OCI-LY1 (cell line): ENCODE measurements at regions not wholly inside any gene's neighbourhood (a gene's known extent, or its start where the extent isn't known, plus 50 kb on each side); places are given as distances from the start of the nearest gene placed in this dataset.

ENCODE experiments used
- H2AFZ ChIP-seq: fragments of 200-600 bp; sonication (generic), shearing (Covaris generic); 2 replicates; pipeline ENCODE4 v1.6.0; 2014; ENCODE audit warnings: antibody characterized with exemption, mild to moderate bottlenecking, low read length
- H3F3A ChIP-seq: fragments of 200-600 bp; sonication (generic), shearing (Covaris generic); 2 replicates; pipeline ENCODE4 v1.6.0; 2014; ENCODE audit warnings: mild to moderate bottlenecking, antibody characterized with exemption, low read length, moderate library complexity; ENCODE audit not compliant: insufficient read depth
- H3K27ac ChIP-seq: fragments of 200-600 bp; sonication (generic); 2 replicates; pipeline ENCODE4 v1.5.1; 2014; ENCODE audit warnings: low read length, mixed run types, mild to moderate bottlenecking, low read depth; ENCODE audit not compliant: poor library complexity, severe bottlenecking
- H3K27me3 ChIP-seq: fragments of 200-600 bp; sonication (generic); 2 replicates; pipeline ENCODE4 v1.6.0; 2014; ENCODE audit warnings: antibody characterized with exemption, mild to moderate bottlenecking, low read length, moderate library complexity; ENCODE audit not compliant: insufficient read depth
- H3K36me3 ChIP-seq: fragments of 200-600 bp; sonication (generic); 2 replicates; pipeline ENCODE4 v1.6.1; 2014; ENCODE audit warnings: mild to moderate bottlenecking, antibody characterized with exemption, low read length, moderate library complexity, mixed read lengths; ENCODE audit not compliant: insufficient read depth
- H3K4me1 ChIP-seq: fragments of 200-600 bp; sonication (generic); 2 replicates; pipeline ENCODE4 v1.5.1; 2014; ENCODE audit warnings: mild to moderate bottlenecking, low read length, moderate library complexity; ENCODE audit not compliant: insufficient read depth, severe bottlenecking
- H3K4me2 ChIP-seq: fragments of 200-600 bp; sonication (generic), shearing (Covaris generic); 2 replicates; pipeline ENCODE4 v1.6.1; 2014; ENCODE audit warnings: low read length
- H3K4me3 ChIP-seq: fragments of 200-600 bp; sonication (generic); 2 replicates; pipeline ENCODE4 v1.5.1; 2014; ENCODE audit warnings: low read length, low read depth, mild to moderate bottlenecking, mixed read lengths; ENCODE audit not compliant: poor library complexity, severe bottlenecking
- H3K79me2 ChIP-seq: fragments of 200-600 bp; shearing (Covaris generic); 2 replicates; pipeline ENCODE4 v1.6.1; 2016; ENCODE audit warnings: mixed run types, low read length, mixed read lengths; ENCODE audit not compliant: insufficient read depth
- H3K9ac ChIP-seq: fragments of 200-600 bp; sonication (generic), shearing (Covaris generic); 2 replicates; pipeline ENCODE4 v1.6.1; 2014; ENCODE audit warnings: mild to moderate bottlenecking, low read length, mixed read lengths
- H3K9me2 ChIP-seq: fragments of 200-600 bp; sonication (generic), shearing (Covaris generic); 2 replicates; pipeline ENCODE4 v1.6.1; 2014; ENCODE audit warnings: low read depth, mild to moderate bottlenecking, low read length, mixed read lengths
- H3K9me3 ChIP-seq: fragments of 200-600 bp; shearing (Covaris generic); 2 replicates; pipeline ENCODE4 v1.6.1; 2014; ENCODE audit warnings: low read length, mixed read lengths
- H4K20me1 ChIP-seq: fragments of 200-600 bp; sonication (generic), shearing (Covaris generic); 2 replicates; pipeline ENCODE4 v1.6.0; 2016; ENCODE audit warnings: mild to moderate bottlenecking, low read length; ENCODE audit not compliant: insufficient read depth
- EZH2 ChIP-seq: fragments of 200-600 bp; sonication (generic), shearing (Covaris generic); IDR thresholded peaks from 2 replicates; pipeline ENCODE4 v1.8.0; 2017; ENCODE audit warnings: borderline replicate concordance, mixed run types, mild to moderate bottlenecking, antibody characterized with exemption, low read length, moderate library complexity, mixed read lengths
- TF ChIP-seq, protein P1 (sequence below): fragments of 200-600 bp; sonication (generic), shearing (Covaris generic); IDR thresholded peaks from 2 replicates; pipeline ENCODE4 v1.5.1; 2017; ENCODE audit warnings: mild to moderate bottlenecking, antibody characterized with exemption, low read length, moderate library complexity, mixed read lengths

DNA sequence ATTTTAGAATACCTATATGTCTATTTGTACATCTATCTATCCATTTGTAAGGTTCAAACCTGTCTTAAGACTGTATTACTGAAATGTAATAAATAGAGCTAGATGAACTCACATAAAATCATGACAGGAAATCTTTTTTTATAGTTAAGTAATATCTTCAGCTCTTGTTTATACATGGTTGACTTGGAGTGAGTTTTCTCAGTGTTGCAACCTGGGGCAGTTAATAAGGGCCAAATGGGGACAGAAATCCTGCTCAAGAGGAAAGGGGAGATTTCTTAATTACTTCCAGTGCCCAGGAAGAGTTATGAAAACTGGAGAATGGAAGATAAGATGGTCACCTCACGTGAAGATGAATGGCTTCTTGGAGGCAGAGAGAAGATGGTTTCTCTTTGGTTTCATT, 265.1 kb upstream of the FBXL7 start:
- Histone ChIP-seq H3K9ac (no peak overlapping the region), H4K20me1 (no peaks in the 10 kb centered on the region), H3K79me2 (no peaks in the 10 kb centered on the region), H3K4me3 (no peak overlapping the region), H3K9me2 (no peaks in the 10 kb centered on the region), H3K9me3 (no peaks in the 10 kb centered on the region), H2AFZ (no peak overlapping the region), H3K27ac (no peak overlapping the region), H3K4me2 (no peak overlapping the region), H3K4me1 (no peaks in the 10 kb centered on the region), H3F3A (no peaks in the 10 kb centered on the region), H3K36me3 (no peaks in the 10 kb centered on the region), H3K27me3 (no peaks in the 10 kb centered on the region)
- TF ChIP-seq, protein P1, sequence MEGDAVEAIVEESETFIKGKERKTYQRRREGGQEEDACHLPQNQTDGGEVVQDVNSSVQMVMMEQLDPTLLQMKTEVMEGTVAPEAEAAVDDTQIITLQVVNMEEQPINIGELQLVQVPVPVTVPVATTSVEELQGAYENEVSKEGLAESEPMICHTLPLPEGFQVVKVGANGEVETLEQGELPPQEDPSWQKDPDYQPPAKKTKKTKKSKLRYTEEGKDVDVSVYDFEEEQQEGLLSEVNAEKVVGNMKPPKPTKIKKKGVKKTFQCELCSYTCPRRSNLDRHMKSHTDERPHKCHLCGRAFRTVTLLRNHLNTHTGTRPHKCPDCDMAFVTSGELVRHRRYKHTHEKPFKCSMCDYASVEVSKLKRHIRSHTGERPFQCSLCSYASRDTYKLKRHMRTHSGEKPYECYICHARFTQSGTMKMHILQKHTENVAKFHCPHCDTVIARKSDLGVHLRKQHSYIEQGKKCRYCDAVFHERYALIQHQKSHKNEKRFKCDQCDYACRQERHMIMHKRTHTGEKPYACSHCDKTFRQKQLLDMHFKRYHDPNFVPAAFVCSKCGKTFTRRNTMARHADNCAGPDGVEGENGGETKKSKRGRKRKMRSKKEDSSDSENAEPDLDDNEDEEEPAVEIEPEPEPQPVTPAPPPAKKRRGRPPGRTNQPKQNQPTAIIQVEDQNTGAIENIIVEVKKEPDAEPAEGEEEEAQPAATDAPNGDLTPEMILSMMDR, result no peak
- TF ChIP-seq EZH2, result no peak

DNA sequence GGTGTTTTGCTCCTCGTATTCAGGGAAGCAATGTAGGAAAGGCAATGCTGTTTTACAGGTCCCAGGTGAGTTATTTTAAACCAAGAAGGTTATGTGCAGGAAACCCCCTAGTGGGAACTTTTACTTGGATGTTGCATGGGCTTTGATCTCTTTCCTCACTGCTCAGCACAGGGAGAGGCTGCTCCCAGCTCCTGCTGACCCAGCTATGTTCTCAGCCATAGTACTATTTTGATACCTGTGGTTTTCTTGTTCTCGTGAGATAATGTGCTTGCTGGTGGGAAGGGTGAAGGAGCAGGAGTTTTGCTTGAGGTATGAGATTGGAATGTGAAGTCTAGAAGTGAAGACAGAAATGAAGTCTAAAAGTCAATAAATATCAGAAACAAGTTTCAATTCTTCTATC, 265.6 kb upstream of the FBXL7 start:
- no peaks in the 10 kb centered on the region for H3K4me1 ChIP-seq
- H3K4me2 ChIP-seq, result no peak overlapping the region
- H3K9ac ChIP-seq, result no peak overlapping the region
- no peak for TF ChIP-seq EZH2
- TF ChIP-seq, protein P1, result no peak
- no peak overlapping the region for H3K4me3 ChIP-seq
- H3K9me2 ChIP-seq, result no peaks in the 10 kb centered on the region
- no peaks in the 10 kb centered on the region for H3F3A ChIP-seq
- H3K79me2 ChIP-seq, result no peaks in the 10 kb centered on the region
- no peaks in the 10 kb centered on the region for H3K36me3 ChIP-seq
- H2AFZ ChIP-seq, result no peak overlapping the region
- H3K9me3 ChIP-seq, result no peaks in the 10 kb centered on the region
- no peak overlapping the region for H3K27ac ChIP-seq
- H4K20me1 ChIP-seq, result no peaks in the 10 kb centered on the region
- no peaks in the 10 kb centered on the region for H3K27me3 ChIP-seq

DNA sequence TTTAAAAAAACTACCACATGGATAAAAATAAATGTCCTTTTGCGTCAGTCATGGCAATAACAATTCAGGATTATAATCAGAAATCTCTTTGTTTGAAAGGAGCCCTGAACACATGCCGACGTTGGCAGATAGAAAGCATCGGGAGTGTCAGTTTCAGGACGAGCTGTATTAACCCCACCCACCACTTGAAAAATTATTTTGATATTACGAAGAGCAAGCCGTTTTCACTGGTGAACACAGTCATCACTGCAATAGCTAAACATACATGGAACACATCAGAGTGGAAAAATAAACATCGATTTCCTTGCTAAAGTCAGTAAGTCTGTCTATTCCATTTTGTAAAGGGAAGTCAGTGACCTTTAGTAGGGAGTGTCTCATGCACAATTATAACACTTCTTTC, 266.4 kb upstream of the FBXL7 start:
- no peaks in the 10 kb centered on the region for H3F3A ChIP-seq
- no peak overlapping the region for H3K9ac ChIP-seq
- H3K4me3 ChIP-seq, result no peak overlapping the region
- no peaks in the 10 kb centered on the region for H3K27me3 ChIP-seq
- H2AFZ ChIP-seq, result no peak overlapping the region
- H3K36me3 ChIP-seq, result no peaks in the 10 kb centered on the region
- H3K27ac ChIP-seq, result no peak overlapping the region
- no peaks in the 10 kb centered on the region for H3K9me2 ChIP-seq
- H3K4me2 ChIP-seq, result no peak overlapping the region
- no peaks in the 10 kb centered on the region for H3K79me2 ChIP-seq
- H3K9me3 ChIP-seq, result no peaks in the 10 kb centered on the region
- TF ChIP-seq, protein P1, result no peak
- no peak for TF ChIP-seq EZH2
- no peaks in the 10 kb centered on the region for H3K4me1 ChIP-seq
- no peaks in the 10 kb centered on the region for H4K20me1 ChIP-seq
